CD4-positive, alpha-beta T cell (primary cell): ENCODE measurements at regions not wholly inside any gene's neighbourhood (a gene's known extent, or its start where the extent isn't known, plus 50 kb on each side); places are given as distances from the start of the nearest gene placed in this dataset.

Source experiments
- ATAC-seq: fragments of 200-7000 bp; cut with Tn5 transposase; one replicate; pipeline ENCODE4 v1.10.0; 2022; ENCODE audit warnings: mild to moderate bottlenecking; ENCODE audit not compliant: poor library complexity
- CTCF ChIA-PET: fragments of 350-600 bp; sonication (Branson Sonifier 250); formaldehyde crosslinking; loops from one replicate; lab custom pipeline; 2021; ENCODE audit warnings: antibody characterized with exemption, inconsistent platforms; lab: Charles Lee
- POLR2A ChIA-PET: fragments of 350-600 bp; sonication (Branson Sonifier 250); formaldehyde crosslinking; loops from one replicate; lab custom pipeline; 2021; ENCODE audit warnings: antibody characterized with exemption, inconsistent platforms; lab: Charles Lee
- DNase-seq, 14 experiments: peaks; one replicate each; pipeline ENCODE4 v3.0.0-alpha.2; 2013 to 2020; ENCODE audit warnings: mixed read lengths in 2 of 14
- H3K27ac ChIP-seq, 2 donors: one replicate each; pipeline versions ENCODE4 v1.5.1 to v1.7.0; 2013; ENCODE audit warnings: low read length in 2 of 2, low read depth in 1 of 2, mild to moderate bottlenecking in 1 of 2
- H3K27me3 ChIP-seq, 2 experiments: 1 replicate in 1 of 2; 2 replicates in 1 of 2; pipeline versions ENCODE4 v1.6.1 to v1.7.0; 2013; ENCODE audit warnings: low read length in 2 of 2, control low read depth in 1 of 2, mild to moderate bottlenecking in 1 of 2, moderate library complexity in 1 of 2; ENCODE audit not compliant: insufficient read depth in 2 of 2, control insufficient read depth in 1 of 2
- H3K36me3 ChIP-seq: one replicate; pipeline ENCODE4 v1.6.1; 2013; ENCODE audit warnings: low read length, control low read depth; ENCODE audit not compliant: insufficient read depth
- H3K4me1 ChIP-seq: one replicate; pipeline ENCODE4 v1.6.1; 2013; ENCODE audit warnings: low read length, control low read depth; ENCODE audit not compliant: insufficient read depth
- H3K4me3 ChIP-seq: one replicate; pipeline ENCODE4 v1.5.1; 2013; ENCODE audit warnings: mild to moderate bottlenecking, low read length, moderate library complexity
- H3K9me3 ChIP-seq, 2 experiments: 1 replicate in 1 of 2; 2 replicates in 1 of 2; pipeline versions ENCODE4 v1.6.1 to v1.7.0; 2013; ENCODE audit warnings: low read length in 2 of 2, mild to moderate bottlenecking in 2 of 2, control low read depth in 1 of 2, moderate library complexity in 1 of 2; ENCODE audit not compliant: control insufficient read depth in 1 of 2, insufficient read depth in 1 of 2
- H3K27ac Mint-ChIP-seq: one replicate; pipeline ENCODE4 v1.8.0; 2020; ENCODE audit warnings: mixed read lengths
- H3K27me3 Mint-ChIP-seq: one replicate; pipeline ENCODE4 v1.8.0; 2021; ENCODE audit warnings: mixed read lengths
- H3K36me3 Mint-ChIP-seq: one replicate; pipeline ENCODE4 v1.8.0; 2021; ENCODE audit warnings: low read depth, mixed read lengths
- H3K4me1 Mint-ChIP-seq: one replicate; pipeline ENCODE4 v1.8.0; 2021; ENCODE audit warnings: low read depth, mixed read lengths
- H3K4me3 Mint-ChIP-seq: one replicate; pipeline ENCODE4 v1.8.0; 2020; ENCODE audit warnings: mild to moderate bottlenecking, mixed read lengths
- H3K9me3 Mint-ChIP-seq: one replicate; pipeline ENCODE4 v1.8.0; 2020; ENCODE audit warnings: mixed read lengths
- intact Hi-C, 2 experiments: fragments of 100-400 bp; cut with DNase I in 1 of 2; cut with micrococcal nuclease in 1 of 2; formaldehyde crosslinking; loops; one replicate each; pipeline versions ENCODE4 v1.15.1 to v1.9.0; 2023 to 2025; cut with DNase I, micrococcal nuclease
- TF ChIP-seq, protein P1 (sequence below): fragments of 200-600 bp; IDR thresholded peaks from one replicate; pipeline ENCODE4 v1.8.0; 2022; ENCODE audit warnings: antibody characterized with exemption, mild to moderate bottlenecking

DNA sequence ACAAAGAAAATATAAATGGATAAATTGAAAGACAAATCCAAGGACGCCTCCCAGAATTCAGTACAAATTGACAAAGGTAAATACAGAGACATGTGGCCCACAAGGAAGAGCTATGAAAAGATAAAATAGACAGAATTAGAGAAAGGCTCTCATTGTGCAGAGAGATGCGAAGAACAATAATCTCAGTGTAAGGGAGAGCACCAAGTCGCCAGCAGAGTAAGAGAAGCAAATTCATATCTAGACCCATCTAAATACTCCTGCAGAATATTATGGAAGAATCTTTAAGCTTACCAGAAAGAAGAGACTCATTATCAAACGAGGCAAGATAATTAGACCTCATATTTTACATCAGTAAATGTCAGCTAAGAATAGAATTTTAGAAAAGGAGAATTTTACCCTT lies 101.7 kb upstream of the ITGA1 start:
- Histone ChIP-seq H3K36me3 (no peaks in the 10 kb centered on the region), H3K27ac (no peak overlapping the region), H3K27me3 (no peaks in the 10 kb centered on the region), H3K4me1 (no peaks in the 10 kb centered on the region), H3K4me3 (no peak overlapping the region), H3K9me3 (no peaks in the 10 kb centered on the region)
- intact Hi-C loops: no loop called here
- ATAC-seq (no peak), DNase-seq (no peak)
- CTCF ChIA-PET: no interaction called here
- H3K4me3 Mint-ChIP-seq: no peak overlapping the region
- POLR2A ChIA-PET: no interaction called here
- peaks cover 8% of the 10 kb centered on the region for H3K27me3 Mint-ChIP-seq
- no peak overlapping the region for H3K27ac Mint-ChIP-seq
- TF ChIP-seq, protein P1, sequence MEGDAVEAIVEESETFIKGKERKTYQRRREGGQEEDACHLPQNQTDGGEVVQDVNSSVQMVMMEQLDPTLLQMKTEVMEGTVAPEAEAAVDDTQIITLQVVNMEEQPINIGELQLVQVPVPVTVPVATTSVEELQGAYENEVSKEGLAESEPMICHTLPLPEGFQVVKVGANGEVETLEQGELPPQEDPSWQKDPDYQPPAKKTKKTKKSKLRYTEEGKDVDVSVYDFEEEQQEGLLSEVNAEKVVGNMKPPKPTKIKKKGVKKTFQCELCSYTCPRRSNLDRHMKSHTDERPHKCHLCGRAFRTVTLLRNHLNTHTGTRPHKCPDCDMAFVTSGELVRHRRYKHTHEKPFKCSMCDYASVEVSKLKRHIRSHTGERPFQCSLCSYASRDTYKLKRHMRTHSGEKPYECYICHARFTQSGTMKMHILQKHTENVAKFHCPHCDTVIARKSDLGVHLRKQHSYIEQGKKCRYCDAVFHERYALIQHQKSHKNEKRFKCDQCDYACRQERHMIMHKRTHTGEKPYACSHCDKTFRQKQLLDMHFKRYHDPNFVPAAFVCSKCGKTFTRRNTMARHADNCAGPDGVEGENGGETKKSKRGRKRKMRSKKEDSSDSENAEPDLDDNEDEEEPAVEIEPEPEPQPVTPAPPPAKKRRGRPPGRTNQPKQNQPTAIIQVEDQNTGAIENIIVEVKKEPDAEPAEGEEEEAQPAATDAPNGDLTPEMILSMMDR: no peak
- H3K4me1 Mint-ChIP-seq: no peaks in the 10 kb centered on the region
- no peaks in the 10 kb centered on the region for H3K36me3 Mint-ChIP-seq
- H3K9me3 Mint-ChIP-seq: no peaks in the 10 kb centered on the region

DNA sequence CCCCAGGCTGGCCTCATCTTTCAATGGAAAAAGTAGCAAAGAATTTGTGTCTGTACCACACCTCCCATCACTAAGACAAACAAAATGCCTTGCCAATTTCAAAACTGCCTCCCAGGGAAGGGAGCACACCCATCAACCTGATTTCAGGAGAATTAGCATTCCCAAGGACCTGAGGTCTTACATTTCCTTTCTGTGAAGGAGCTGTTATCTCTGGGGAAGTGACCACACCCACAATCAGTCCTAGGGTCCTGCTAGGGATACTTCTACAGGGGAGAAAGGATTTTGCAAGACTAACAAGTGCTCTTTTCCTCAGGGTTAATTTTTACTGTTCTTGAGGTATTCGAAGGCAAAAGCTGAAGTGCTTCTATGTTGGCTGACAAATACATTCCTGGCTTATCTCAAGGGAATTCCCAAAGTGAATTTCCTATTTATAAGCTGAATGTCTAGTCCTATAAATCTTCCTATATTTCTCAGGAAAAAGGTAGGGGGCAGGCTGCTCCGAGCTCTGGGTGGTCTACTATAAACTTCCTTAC lies 97.4 kb upstream of the ITGA1 start:
- no peak for ATAC-seq
- ChIA-PET POLR2A (no interaction called here), CTCF (interaction anchor here (0.7 kb wide), 1 partner anchor 31 kb away, joined by 3 read pairs; no protein-coding TSS in a partner anchor)
- Histone ChIP-seq H3K4me1 (peaks cover 2% of the 10 kb centered on the region), H3K4me3 (no peak overlapping the region), H3K27ac (no peak overlapping the region), H3K27me3 (no peaks in the 10 kb centered on the region), H3K9me3 (no peaks in the 10 kb centered on the region), H3K36me3 (no peaks in the 10 kb centered on the region)
- Mint-ChIP-seq H3K4me1 (peaks cover 5% of the 10 kb centered on the region), H3K36me3 (no peaks in the 10 kb centered on the region), H3K27ac (no peak overlapping the region), H3K27me3 (peaks cover 6% of the 10 kb centered on the region), H3K9me3 (no peaks in the 10 kb centered on the region), H3K4me3 (no peak overlapping the region)
- TF ChIP-seq, protein P1: no peak
- no peak for DNase-seq
- intact Hi-C loops: no loop called here

DNA sequence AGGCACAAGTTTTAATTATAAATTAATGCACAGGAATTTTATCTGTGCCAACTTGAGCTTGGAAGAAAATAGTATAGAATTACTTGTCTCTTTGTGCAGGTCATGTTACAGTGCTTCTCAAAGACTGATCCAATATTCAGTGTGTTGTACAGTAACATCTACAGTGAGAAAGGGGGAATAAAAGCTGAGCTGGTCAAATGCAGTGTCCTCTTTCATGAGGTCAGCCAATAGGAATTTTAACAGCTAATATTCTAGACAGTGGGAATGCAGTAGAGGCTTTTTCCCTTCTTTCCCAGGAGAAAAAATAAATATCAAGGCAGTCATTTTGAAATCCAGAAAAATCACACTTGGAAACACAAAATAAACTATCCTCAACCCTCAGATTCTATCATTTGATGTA lies 95.7 kb upstream of the ITGA1 start:
- no peaks in the 10 kb centered on the region for H3K27me3 ChIP-seq
- H3K4me1 Mint-ChIP-seq: peaks cover 5% of the 10 kb centered on the region

More for the DNA sequence above, 95.7 kb upstream of the ITGA1 start:
- Mint-ChIP-seq H3K27me3 (no peaks in the 10 kb centered on the region), H3K36me3 (no peaks in the 10 kb centered on the region), H3K9me3 (no peaks in the 10 kb centered on the region), H3K4me3 (no peak overlapping the region), H3K27ac (no peak overlapping the region)
- H3K36me3 ChIP-seq: no peaks in the 10 kb centered on the region
- CTCF ChIA-PET: interaction anchor here (1.2 kb wide), 1 partner anchor 223 kb away, joined by 3 read pairs; no protein-coding TSS in a partner anchor
- ATAC-seq: no peak
- H3K27ac ChIP-seq: no peak overlapping the region
- POLR2A ChIA-PET: interaction anchor here (1.3 kb wide), 1 partner anchor 223 kb away, joined by 4 read pairs; no protein-coding TSS in a partner anchor
- no peaks in the 10 kb centered on the region for H3K9me3 ChIP-seq
- no peak overlapping the region for H3K4me3 ChIP-seq
- TF ChIP-seq, protein P1: no peak
- intact Hi-C loops: loop anchor here in 1 of 2 experiments (2.0 kb wide), 1 partner anchor 223 kb away; no protein-coding TSS in a partner anchor
- no peak for DNase-seq
- peaks cover 2% of the 10 kb centered on the region for H3K4me1 ChIP-seq
